Astrocyte (in vitro differentiated cells and primary cell): ENCODE measurements at regions not wholly inside any gene's neighbourhood (a gene's known extent, or its start where the extent isn't known, plus 50 kb on each side); places are given as distances from the start of the nearest gene placed in this dataset.

Source experiments
- DNase-seq: peaks from one replicate; pipeline ENCODE4 v3.0.0-alpha.2; 2010; ENCODE audit warnings: low read depth
- FAIRE-seq: peaks from 2 replicates; lab custom pipeline; 2011; peaks lifted over from hg19 to GRCh38; lab: Jason Lieb, UNC
- H2AFZ ChIP-seq: 2 replicates; pipeline ENCODE4 v1.6.0; 2012; ENCODE audit warnings: low read depth, low read length, inconsistent platforms
- H3K27ac ChIP-seq: 2 replicates; pipeline ENCODE4 v1.5.1; 2011; ENCODE audit warnings: low read depth, low read length, inconsistent platforms
- H3K27me3 ChIP-seq: 2 replicates; pipeline ENCODE4 v1.6.0; 2011; ENCODE audit warnings: low read length, inconsistent platforms; ENCODE audit not compliant: insufficient read depth
- H3K36me3 ChIP-seq: 2 replicates; pipeline ENCODE4 v1.5.1; 2011; ENCODE audit warnings: low read length, inconsistent platforms; ENCODE audit not compliant: insufficient read depth
- H3K4me1 ChIP-seq: 2 replicates; pipeline ENCODE4 v1.5.1; 2011; ENCODE audit warnings: low read length, inconsistent platforms; ENCODE audit not compliant: insufficient read depth
- H3K4me2 ChIP-seq: 2 replicates; pipeline ENCODE4 v1.6.0; 2012; ENCODE audit warnings: low read length, inconsistent platforms
- H3K4me3 ChIP-seq: 2 replicates; pipeline ENCODE4 v1.5.1; 2011; ENCODE audit warnings: low read depth, mild to moderate bottlenecking, low read length, inconsistent platforms; ENCODE audit not compliant: insufficient read depth
- H3K79me2 ChIP-seq: 2 replicates; pipeline ENCODE4 v1.6.0; 2012; ENCODE audit warnings: mild to moderate bottlenecking, low read length, inconsistent platforms; ENCODE audit not compliant: insufficient read depth
- H3K9ac ChIP-seq: 2 replicates; pipeline ENCODE4 v1.6.0; 2012; ENCODE audit warnings: mild to moderate bottlenecking, low read length, inconsistent platforms
- H3K9me3 ChIP-seq: 2 replicates; pipeline ENCODE4 v1.5.1; 2012; ENCODE audit warnings: low read depth, mild to moderate bottlenecking, low read length, inconsistent platforms; ENCODE audit not compliant: insufficient read depth
- H4K20me1 ChIP-seq: 2 replicates; pipeline ENCODE4 v1.6.0; 2012; ENCODE audit warnings: low read length, inconsistent platforms; ENCODE audit not compliant: insufficient read depth
- H3K27ac Mint-ChIP-seq: one replicate; pipeline ENCODE4 v1.8.0; 2021; ENCODE audit warnings: mild to moderate bottlenecking, mixed read lengths; ENCODE audit not compliant: unreplicated experiment
- H3K27me3 Mint-ChIP-seq: one replicate; pipeline ENCODE4 v1.8.0; 2021; ENCODE audit warnings: low read depth, mixed read lengths; ENCODE audit not compliant: unreplicated experiment
- H3K36me3 Mint-ChIP-seq: one replicate; pipeline ENCODE4 v1.8.0; 2021; ENCODE audit warnings: low read depth, mixed read lengths; ENCODE audit not compliant: unreplicated experiment
- H3K4me1 Mint-ChIP-seq: one replicate; pipeline ENCODE4 v1.8.0; 2021; ENCODE audit warnings: low read depth, mixed read lengths; ENCODE audit not compliant: unreplicated experiment
- H3K4me3 Mint-ChIP-seq: one replicate; pipeline ENCODE4 v1.8.0; 2021; ENCODE audit warnings: mild to moderate bottlenecking, moderate library complexity, mixed read lengths; ENCODE audit not compliant: unreplicated experiment
- H3K9me3 Mint-ChIP-seq: one replicate; pipeline ENCODE4 v1.8.0; 2021; ENCODE audit warnings: mild to moderate bottlenecking, mixed read lengths; ENCODE audit not compliant: unreplicated experiment
- EZH2 ChIP-seq: IDR thresholded peaks from 2 replicates; pipeline ENCODE4 v1.6.1; 2012; ENCODE audit warnings: mild to moderate bottlenecking, low read length, inconsistent platforms; ENCODE audit not compliant: insufficient read depth
- TF ChIP-seq, protein P1 (sequence below): IDR thresholded peaks from 2 replicates; pipeline ENCODE4 v1.5.1; 2011; ENCODE audit warnings: low read depth, mild to moderate bottlenecking, inconsistent platforms, low read length, moderate library complexity; ENCODE audit not compliant: insufficient read depth

DNA sequence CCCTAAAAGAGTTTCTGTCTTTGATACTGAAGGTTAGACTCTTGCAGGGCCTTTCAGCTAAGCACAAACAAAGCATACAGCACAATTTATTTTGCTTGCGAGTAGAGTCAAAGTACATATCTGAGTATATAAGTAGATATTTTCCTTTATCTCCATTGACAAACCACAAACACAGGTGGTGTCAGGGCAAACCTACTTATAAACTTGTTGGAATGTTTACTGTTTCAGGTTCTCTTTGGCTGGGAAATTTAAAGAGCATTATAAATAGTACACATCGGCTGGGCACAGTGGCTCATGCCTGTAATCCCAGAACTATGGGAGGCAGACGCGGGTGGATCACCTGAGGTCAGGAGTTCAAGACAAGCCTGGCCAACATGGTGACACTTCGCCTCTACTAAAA lies 442.6 kb upstream of the PSMD7 start:
- H3K27me3 ChIP-seq: no peaks in the 10 kb centered on the region
- Mint-ChIP-seq H3K4me3 (no peak overlapping the region), H3K27me3 (peaks cover 3% of the 10 kb centered on the region), H3K9me3 (no peaks in the 10 kb centered on the region), H3K36me3 (no peaks in the 10 kb centered on the region), H3K4me1 (no peaks in the 10 kb centered on the region), H3K27ac (no peak overlapping the region)
- no peaks in the 10 kb centered on the region for H3K9me3 ChIP-seq
- no peak overlapping the region for H3K4me2 ChIP-seq
- H2AFZ ChIP-seq: no peak overlapping the region
- H3K9ac ChIP-seq: no peak overlapping the region
- DNase-seq: no peak
- TF ChIP-seq, protein P1, sequence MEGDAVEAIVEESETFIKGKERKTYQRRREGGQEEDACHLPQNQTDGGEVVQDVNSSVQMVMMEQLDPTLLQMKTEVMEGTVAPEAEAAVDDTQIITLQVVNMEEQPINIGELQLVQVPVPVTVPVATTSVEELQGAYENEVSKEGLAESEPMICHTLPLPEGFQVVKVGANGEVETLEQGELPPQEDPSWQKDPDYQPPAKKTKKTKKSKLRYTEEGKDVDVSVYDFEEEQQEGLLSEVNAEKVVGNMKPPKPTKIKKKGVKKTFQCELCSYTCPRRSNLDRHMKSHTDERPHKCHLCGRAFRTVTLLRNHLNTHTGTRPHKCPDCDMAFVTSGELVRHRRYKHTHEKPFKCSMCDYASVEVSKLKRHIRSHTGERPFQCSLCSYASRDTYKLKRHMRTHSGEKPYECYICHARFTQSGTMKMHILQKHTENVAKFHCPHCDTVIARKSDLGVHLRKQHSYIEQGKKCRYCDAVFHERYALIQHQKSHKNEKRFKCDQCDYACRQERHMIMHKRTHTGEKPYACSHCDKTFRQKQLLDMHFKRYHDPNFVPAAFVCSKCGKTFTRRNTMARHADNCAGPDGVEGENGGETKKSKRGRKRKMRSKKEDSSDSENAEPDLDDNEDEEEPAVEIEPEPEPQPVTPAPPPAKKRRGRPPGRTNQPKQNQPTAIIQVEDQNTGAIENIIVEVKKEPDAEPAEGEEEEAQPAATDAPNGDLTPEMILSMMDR: no peak
- TF ChIP-seq EZH2: no peak
- H4K20me1 ChIP-seq: no peaks in the 10 kb centered on the region
- H3K79me2 ChIP-seq: no peaks in the 10 kb centered on the region
- no peak overlapping the region for H3K4me3 ChIP-seq
- H3K4me1 ChIP-seq: no peaks in the 10 kb centered on the region
- no peaks in the 10 kb centered on the region for H3K36me3 ChIP-seq
- H3K27ac ChIP-seq: no peak overlapping the region
- FAIRE-seq: no peak

- no peak overlapping the region for H3K27ac ChIP-seq
- no peaks in the 10 kb centered on the region for H3K36me3 ChIP-seq
- H3K27ac Mint-ChIP-seq: no peak overlapping the region
- no peak for FAIRE-seq
- no peaks in the 10 kb centered on the region for H3K27me3 Mint-ChIP-seq
- H3K4me3 Mint-ChIP-seq: no peak overlapping the region
- no peaks in the 10 kb centered on the region for H3K4me1 ChIP-seq
- H2AFZ ChIP-seq: no peak overlapping the region
- no peak for TF ChIP-seq EZH2
- TF ChIP-seq, protein P1: no peak
- DNase-seq: no peak
- no peaks in the 10 kb centered on the region for H3K36me3 Mint-ChIP-seq
- no peaks in the 10 kb centered on the region for H3K9me3 Mint-ChIP-seq
- H3K4me3 ChIP-seq: no peak overlapping the region
- no peaks in the 10 kb centered on the region for H3K9me3 ChIP-seq
- no peaks in the 10 kb centered on the region for H3K4me1 Mint-ChIP-seq
- no peaks in the 10 kb centered on the region for H4K20me1 ChIP-seq
- no peak overlapping the region for H3K9ac ChIP-seq
- H3K4me2 ChIP-seq: no peak overlapping the region
- no peaks in the 10 kb centered on the region for H3K79me2 ChIP-seq
- no peaks in the 10 kb centered on the region for H3K27me3 ChIP-seq
Measured at GRCh38 chr16:73852561-73852960, 444.1 kb upstream of the PSMD7 start.

GRCh38 chr16:73848993-73849392 lies 447.6 kb upstream of the PSMD7 start:
- Mint-ChIP-seq H3K27ac (no peak overlapping the region), H3K9me3 (peaks cover 2% of the 10 kb centered on the region), H3K27me3 (peaks cover 2% of the 10 kb centered on the region), H3K36me3 (no peaks in the 10 kb centered on the region), H3K4me1 (no peaks in the 10 kb centered on the region), H3K4me3 (no peak overlapping the region)
- H3K36me3 ChIP-seq: no peaks in the 10 kb centered on the region
- H4K20me1 ChIP-seq: no peaks in the 10 kb centered on the region
- TF ChIP-seq, protein P1: no peak
- TF ChIP-seq EZH2: no peak
- H3K9ac ChIP-seq: no peak overlapping the region
- H2AFZ ChIP-seq: no peak overlapping the region
- no peak overlapping the region for H3K4me3 ChIP-seq
- no peaks in the 10 kb centered on the region for H3K79me2 ChIP-seq
- no peak for FAIRE-seq
- H3K27me3 ChIP-seq: no peaks in the 10 kb centered on the region
- no peaks in the 10 kb centered on the region for H3K4me1 ChIP-seq
- DNase-seq: no peak
- H3K4me2 ChIP-seq: no peak overlapping the region
- H3K9me3 ChIP-seq: no peaks in the 10 kb centered on the region
- H3K27ac ChIP-seq: no peak overlapping the region
